Hippocampal formation (tissue), 2 donors: ENCODE measurements at regions not wholly inside any gene's neighbourhood (a gene's known extent, or its start where the extent isn't known, plus 50 kb on each side); places are given as distances from the start of the nearest gene placed in this dataset.
A peak's percentile ranks its signal among the peaks of the same experiment; 100 is the strongest.

Experiments
- DNase-seq, 2 donors: peaks; one replicate each; lab custom pipeline; 2025; lab: John Stamatoyannopoulos, UW

DNA sequence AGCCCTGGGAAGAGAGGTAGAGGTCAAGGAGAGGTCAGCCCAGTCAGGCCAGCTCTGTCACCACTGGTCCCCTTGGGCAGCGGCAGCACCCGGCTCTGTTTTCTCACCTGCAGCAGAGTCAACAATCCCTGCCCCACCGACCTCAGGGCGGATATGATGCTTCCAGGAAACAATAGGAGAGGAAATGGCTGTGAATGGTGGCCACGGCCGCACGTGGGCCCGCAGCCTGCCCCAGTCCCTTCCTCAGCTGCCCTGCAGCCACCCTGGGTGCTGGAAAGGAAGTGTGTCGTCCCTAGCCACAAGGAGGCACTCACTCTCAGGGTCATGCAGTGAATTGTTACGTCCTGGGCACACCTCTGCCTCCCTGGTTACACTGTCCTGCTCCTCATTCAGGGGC, 92.5 kb upstream of the ENPP6 start:
- DNase-seq = no peak

DNA sequence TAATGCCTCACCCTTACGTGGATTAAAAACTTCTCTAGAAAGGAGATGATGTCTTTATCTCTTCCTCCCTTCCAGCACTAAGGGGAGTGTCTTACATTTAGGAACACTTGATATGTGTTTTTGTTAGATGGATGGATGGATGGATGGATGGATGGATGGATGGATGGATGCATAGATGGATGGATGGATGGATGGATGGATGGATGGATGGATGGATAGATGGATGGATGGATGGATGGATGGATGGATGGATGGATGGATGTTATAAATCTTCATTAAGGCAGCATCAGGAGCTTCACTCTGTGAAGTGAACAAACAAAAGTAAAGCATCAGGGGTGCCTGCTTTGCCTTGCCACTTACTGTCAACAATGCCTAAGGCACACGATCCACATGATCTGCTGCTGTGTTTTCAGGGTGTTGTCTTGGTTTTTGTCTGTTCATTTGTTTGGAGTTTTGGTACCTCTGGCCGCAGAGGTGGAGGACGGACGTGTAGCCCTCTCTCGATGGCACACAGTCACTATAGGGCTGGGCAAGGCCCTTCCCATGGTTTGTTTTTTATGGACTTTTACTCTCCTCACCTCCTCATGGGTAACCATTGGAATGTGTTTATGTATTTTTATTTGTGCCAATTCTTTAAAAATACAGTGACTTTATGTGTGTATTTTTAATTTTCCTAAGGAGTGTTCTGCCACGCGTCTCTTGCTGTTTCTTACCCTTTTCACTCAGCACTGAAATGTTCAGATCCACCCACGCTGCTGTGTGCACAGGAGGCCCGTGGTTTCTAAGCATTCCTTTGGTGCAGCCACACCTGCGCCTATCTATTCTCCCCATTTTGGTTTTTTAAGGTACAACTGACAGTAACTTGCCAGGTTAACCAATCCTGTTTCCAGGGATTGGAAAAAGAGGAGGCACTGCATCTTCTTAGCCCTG, 91.8 kb upstream of the ENPP6 start:
- DNase-seq = no peak

DNA sequence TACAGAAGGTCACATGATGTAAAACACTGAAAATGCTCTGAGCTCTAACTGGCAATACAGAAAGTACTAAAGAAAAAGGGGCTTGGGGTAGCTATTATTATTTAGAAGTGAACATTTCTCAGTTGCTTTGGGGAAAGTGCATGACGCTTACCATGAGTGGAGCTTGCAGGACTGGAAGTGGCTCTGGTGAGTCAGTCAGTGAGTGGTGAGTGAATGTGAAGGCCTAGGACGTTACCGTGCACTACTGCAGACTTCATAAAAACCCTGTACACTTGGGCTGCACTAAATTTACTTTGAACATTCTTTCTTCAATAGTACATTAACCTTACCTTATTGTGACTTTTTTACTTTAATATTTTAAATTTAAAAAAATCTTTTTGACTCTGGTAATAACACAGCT, 89.3 kb upstream of the ENPP6 start:
- no peak for DNase-seq

DNA sequence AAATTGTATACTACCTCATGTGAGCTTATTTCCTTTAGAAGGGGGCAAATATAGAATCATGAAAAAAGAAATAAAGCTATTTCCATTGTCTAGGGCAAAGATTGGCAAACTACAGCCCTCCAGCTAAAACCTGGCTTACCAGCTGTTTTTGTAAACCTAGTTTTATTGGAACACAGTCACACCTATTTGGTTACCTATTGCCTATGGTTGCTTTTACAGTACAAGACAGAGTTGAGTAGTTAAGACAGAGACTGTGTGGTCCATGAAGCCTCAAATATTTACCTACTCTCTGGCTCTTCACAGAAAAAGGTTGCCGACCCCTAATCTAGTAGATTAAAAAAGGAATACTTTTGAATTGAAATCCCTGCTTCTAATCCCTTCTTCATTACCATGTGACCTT, 88.8 kb upstream of the ENPP6 start:
- no peak for DNase-seq

DNA sequence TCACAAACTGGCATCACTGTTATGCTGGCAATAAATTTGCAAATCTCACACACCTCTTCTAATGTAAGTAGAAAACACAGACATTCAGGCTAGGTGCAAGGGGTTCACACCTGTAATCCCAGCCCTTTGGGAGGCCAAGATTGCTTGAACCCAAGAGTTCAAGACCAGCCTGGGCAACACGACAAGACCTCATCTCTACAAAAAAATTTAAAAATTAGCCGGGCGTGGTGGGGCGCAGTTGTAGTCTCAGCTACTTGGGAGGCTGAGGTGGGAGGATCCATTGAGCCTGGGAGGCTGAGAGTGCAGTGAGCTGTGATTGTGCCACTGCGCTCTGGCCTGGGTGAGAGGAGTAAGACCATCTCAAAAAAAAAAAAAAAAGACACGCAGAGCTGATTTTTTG, 83.1 kb upstream of the ENPP6 start:
- no peak for DNase-seq

DNA sequence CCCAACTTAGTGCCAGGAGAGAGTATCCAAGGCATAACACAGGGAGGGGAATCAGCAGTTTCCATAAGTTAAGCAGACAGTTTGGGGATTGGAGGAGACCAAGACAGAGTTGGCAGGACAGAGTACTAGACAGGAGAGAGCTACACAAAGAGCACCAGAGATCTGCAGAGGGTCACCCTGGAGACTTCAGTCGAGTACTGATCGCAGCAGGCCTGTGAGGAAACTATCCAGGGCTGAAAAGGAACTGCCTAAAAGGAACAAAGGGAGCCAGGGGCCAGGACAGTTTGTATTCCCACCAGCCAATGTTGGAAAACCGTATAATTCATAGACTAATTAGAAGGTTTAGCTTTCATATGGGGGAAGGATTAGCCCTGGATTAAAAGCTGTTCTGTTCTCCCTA, 80.6 kb upstream of the ENPP6 start:
- no peak for DNase-seq

DNA sequence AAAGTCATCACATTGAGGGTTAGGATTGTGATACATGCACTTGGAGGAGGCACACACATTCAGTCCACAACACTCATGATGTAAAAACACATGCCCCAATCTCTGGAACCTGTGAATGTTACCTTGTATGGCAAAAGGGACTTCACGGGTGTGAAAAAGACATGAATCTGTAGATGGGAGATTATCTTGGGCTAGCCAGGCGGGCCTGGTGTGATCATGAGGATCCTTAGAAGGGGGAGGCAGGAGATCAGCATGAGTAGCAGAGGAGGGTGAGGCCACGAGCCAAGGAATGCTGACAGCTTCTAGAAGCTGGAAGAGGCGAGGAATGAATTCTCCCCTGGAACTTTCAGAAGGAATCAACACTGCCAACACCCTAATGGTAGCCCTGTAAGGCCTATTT, 77.5 kb upstream of the ENPP6 start:
- no peak for DNase-seq

DNA sequence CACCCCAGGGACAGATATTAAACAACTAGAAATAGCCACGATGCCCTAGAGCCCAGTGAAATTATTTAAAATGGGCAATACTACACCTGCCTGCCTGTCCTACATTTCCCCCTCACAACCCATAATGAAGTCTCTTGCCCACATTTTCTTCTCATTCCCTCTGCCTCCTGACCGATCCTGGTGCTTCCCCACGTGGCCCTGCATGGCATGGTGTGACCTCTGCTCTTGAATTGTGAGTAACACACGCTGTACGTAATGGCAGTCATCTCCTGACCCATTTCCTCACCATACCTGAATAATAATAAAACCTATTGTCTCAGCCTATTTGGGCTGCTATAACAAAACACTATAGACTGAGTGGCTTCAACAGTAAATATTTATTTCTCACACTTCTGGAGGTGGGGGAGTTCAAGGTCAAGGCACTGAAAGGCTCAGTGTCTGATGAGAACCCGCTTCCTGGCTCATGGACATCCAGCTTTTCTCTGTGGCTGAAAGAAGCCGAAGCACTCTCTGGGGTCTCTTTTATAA, 77.0 kb upstream of the ENPP6 start:
- DNase-seq = no peak

DNA sequence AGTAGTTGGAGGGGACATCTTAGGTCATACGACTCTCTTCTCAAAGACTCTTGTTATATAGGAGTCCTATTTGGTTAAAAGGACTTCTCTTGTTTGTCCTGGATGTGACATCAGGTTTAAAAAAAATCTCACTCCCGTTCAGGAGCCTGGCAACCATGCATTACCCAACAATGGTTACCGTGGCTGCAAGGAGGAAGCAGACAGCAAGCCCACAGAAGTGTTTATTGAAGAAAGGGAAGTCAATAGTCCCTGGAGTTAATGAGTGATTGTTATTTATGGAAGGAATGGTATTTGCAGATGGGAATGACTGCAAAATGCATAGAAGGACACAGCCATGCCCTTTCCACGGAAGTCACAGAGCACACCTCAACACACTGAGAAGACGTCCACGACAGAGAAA, 75.9 kb upstream of the ENPP6 start:
- DNase-seq = no peak

DNA sequence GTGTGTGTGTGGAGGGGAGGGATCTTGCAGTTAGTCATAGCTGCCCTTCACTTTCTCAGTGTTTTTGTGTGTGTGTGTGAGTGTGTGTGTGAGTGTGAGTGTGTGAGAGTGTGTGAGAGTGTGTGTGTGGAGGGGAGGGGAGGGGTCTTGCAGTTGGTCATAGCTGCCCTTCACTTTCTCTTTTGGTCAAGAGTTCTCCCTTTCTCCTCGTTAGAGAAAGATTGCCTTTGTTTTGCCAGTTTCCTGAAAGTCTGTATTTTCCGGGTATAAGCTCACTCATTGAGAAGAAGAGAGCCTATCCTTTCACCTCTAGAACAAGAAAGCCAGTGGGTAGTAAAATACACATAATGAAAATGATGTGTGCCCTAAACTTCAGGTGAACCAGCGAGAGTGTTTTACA, 75.2 kb upstream of the ENPP6 start:
- DNase-seq = no peak

DNA sequence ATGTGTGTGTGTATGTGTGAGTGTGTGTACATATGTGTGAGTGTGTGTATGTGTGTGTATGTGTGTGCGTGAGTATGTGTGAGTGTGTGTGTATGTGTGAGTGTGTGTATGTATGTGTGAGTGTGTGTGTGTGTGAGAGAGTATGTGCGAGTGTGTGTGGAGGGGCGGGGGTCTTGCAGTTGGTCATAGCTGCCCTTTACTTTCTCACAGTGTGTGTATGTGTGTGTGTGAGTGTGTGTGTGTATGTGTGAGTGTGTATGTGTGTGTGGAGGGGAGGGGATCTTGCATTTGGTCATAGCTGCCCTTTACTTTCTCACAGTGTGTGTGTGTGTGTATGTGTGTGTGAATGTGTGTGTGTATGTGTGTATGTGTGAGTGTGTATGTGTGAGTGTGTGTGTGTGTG, 74.8 kb upstream of the ENPP6 start:
- no peak for DNase-seq

DNA sequence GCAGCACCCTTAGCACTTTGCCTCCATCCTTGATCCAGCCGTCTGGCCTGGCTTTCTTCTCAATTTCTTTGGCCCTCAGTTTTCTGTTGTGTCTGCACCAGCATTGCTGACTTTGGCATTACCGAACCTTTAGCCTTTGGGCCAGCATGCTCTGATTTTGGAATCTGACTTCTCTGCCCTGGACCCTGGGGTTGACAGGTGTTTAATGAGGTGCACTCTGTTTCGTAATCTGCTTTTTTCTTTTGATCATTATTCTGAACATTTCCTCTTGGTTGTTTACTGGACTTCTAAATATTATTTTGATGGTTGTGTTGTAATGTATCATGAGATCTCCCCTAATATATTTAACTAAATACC, 71.5 kb upstream of the ENPP6 start:
- no peak for DNase-seq

DNA sequence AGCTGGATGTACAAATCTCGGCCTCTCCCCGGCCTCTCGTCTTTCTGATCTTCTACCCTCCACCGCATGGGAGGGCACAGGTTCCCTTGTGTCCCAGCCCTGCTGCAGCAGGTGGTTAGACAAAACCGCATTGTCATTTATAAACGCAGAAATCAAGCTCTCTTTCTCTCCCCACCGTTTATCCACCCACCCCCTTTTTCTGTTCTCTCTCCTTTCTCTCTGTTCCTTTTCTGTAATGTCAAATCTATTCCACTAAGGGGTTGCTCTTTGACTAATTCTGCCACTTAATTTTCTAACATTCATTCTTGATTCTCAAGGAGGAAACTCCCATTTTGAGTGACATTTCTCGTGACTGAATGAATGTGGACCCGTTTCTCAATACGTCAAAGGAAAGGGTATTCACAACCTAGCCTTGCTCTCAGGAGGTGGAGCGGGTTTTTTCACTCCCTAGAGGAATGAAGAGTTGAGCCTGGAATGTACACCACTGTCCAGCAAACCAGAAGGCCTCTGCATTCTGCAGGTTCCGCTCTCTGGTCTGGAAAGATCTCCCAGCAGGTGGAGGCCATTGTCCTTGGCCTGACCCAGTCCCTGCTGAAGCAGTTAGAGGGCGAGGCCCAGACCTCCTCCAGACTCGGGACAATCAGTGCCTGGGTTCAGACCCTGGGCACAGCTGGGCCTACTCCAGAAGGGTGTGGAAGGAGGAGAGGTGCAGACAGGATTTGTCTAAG, 70.9 kb upstream of the ENPP6 start:
- no peak for DNase-seq

DNA sequence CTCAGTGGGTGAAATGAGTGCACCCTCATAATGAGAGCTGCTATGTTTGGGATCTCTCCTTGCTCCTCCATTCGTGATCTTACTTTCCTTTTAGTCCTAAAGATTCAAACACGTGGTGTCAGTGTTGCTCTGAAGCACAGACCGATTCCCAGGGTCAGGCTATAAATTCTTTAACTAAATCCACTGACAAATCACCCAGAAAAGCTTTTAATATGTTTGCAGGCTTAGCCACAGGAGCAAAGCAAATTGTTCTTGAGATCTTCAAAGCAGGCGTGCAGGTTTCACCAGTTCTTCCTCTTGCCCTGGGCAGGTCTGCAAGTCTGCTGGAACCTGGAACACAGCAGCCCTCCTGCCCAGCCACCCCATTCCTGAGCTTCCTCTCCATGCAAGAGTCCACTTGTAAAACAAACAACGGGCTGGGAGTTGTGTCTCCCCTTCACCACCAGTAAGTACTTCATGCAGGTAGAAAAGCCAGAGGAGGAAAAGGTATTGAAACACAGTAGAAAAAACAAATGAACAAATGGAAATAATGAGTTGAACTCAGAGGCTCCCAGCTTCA, 70.1 kb upstream of the ENPP6 start:
- DNase-seq = peak in 1 of 2 donors; percentile 58

DNA sequence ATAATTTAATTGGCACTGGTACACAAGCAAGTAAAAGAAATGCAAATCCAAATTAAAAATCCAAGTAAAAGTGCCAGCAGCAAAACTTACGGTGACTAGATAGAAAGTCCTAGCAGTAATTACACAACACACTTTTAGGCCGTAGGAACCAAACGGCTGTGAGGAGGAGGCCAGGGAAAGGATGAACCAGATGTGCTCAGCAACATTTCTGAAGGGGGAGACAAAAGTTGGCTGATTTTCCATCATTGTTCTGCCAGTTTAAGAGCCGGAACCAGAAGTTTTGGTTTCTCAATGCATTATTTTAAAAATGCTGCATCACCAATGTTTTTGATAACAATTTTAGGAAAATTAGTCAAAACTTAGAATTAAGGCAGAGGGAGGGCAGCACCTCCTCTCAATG, 68.7 kb upstream of the ENPP6 start:
- no peak for DNase-seq

DNA sequence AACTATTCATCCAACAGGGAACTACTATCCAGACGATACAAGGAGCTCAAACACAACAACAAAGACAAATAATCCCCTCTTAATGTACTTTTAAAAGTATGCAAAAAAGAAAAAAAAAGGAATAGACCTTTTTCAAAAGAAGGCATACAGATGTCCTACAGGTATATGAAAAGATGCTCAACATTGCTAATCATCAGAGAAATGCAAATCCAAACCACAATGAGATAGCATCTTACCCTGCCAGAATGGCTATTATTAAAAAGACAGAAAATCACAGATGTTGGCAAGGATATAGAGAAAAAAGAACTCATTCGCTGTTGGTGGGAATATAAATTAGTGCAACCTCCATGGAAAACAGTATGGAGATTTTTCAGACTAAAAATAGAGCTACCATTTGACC, 67.1 kb upstream of the ENPP6 start:
- DNase-seq = no peak

DNA sequence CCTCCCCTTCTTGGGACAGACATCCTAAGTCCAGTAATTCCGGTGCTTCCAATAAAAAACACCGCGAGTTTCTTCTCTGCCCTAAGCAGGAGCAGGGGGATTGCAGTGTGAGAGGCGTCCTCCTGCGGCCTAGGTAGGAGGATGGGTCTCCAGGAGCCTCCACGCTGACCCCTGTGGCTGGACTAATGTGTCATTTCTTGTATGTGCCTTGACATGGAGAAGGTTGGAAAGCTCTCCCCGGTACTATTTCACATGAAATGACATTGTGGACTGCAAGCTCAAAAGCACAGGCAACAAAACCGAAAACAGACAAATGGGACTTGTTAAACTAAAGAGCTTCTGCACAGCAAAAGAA, 66.6 kb upstream of the ENPP6 start:
- no peak for DNase-seq

DNA sequence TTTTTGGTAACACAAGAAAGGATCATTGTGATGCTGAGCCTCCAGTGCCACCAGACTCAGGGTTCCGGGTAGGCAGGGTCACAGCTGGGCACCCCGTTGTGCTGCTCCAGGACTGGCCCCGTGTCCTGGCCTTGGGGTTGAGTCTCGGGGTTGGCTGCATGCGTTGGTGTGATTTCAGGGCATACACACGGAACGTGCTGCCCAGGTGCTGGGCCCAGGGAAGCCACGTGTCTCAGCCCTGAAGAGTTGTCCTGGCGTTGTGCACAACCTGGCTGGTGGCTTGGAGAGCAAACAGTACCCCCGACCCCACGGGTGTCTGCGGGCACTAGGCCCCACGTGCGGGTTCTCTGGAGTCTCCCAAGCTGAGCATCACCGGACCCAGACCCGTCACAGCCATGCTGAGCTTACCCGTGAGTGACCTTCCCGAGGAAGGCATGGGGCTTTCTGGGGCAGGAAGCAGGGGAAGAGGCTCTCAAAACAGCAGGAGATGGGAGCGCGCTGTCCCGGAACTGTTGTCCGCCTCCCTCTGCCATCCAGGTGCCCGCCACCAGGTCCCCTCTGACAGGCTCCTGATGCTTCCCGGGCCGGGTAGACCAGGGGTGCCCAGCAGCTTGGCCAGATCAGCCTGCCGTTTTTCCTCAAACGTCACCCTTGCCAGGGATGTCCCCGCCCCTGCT, 66.1 kb upstream of the ENPP6 start:
- DNase-seq = peak in 1 of 2 donors; percentile 42

DNA sequence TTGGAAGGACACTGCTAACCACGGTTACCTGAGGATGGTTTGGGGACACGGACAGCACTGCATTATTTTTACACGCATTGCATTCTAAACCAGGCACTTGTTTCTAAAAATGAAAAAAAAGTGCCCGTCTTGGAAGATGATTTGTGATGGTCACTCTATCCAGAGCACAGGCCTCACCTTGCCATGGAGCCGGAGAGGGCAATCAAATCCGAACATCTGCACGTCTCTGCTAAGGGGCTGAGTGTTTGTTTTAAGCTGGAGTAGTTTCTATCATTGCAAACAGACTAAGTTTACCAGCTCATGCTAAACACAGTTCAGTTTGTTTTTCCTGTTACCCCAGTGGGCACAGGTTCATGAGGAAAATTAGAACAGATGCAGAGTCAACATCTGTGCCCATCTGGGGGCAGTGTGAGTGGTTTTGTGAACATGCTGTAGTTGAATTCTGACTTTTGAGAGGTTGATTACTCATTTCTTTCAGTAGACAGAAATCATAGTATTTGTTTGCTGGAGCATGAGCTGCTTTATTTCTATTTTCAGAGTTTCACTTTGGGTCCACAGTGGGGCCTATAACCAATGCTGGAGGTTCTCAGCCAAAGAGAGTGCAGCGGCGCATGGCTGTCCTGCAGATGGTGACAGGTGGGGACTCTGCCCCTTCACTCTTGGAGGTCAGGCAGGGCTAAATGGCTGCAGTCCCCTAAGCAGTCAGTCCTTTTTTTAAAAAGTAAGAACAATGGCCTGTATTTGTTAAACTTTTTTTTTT, 65.4 kb upstream of the ENPP6 start:
- DNase-seq = peak in 1 of 2 donors; percentile 14

DNA sequence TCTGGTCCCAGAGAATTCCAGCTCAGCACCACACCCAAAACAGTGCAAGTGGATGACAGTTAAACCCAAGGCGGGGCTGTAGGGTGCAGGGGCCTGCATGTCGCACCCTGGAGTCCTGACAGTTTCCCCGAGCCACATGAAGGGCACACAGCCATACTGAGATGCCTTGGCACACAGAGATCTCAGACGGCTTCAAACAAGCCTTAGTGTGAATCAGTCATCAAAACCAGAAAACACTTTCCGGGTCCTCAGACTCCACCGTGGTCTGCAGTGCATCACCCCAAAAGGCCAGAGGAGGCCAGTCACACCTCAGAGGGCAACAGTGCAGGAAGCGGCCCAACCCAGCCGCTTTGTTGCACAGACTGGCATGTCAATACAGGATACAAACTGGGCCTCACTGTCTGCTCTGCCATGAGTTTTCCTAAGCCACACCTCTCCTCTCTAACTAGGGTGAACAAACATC, 64.6 kb upstream of the ENPP6 start:
- DNase-seq = no peak
